Lower lobe of right lung (tissue), 2 donors: ENCODE measurements at regions not wholly inside any gene's neighbourhood (a gene's known extent, or its start where the extent isn't known, plus 50 kb on each side); places are given as distances from the start of the nearest gene placed in this dataset.

Source experiments
- ATAC-seq, 2 donors: fragments of 200-7000 bp; cut with Tn5 transposase; one replicate each; pipeline ENCODE4 v1.9.1; 2020 to 2022; ENCODE audit warnings: mild to moderate bottlenecking in 2 of 2, moderate library complexity in 2 of 2
- DNase-seq: peaks from one replicate; pipeline ENCODE4 v3.0.0-alpha.2; 2020
- H3K27ac ChIP-seq: fragments of 200-600 bp; one replicate; pipeline ENCODE4 v1.8.0; 2022
- H3K27me3 ChIP-seq: fragments of 200-600 bp; one replicate; pipeline ENCODE4 v1.8.0; 2022; ENCODE audit warnings: low read depth
- H3K36me3 ChIP-seq: fragments of 200-600 bp; one replicate; pipeline ENCODE4 v1.8.0; 2022; ENCODE audit warnings: mild to moderate bottlenecking
- H3K4me1 ChIP-seq: fragments of 200-600 bp; one replicate; pipeline ENCODE4 v1.8.0; 2022
- H3K4me3 ChIP-seq: fragments of 200-600 bp; one replicate; pipeline ENCODE4 v1.8.0; 2022; ENCODE audit warnings: mild to moderate bottlenecking
- H3K9me3 ChIP-seq: fragments of 200-600 bp; one replicate; pipeline ENCODE4 v1.8.0; 2022
- CTCF ChIP-seq: fragments of 200-600 bp; IDR thresholded peaks from one replicate; pipeline ENCODE4 v1.8.0; 2022; ENCODE audit warnings: antibody characterized with exemption, mild to moderate bottlenecking
- intact Hi-C: fragments of 100-400 bp; cut with DNase I; formaldehyde crosslinking; loops from one replicate; pipeline ENCODE4 v1.11.0; 2022
- donor health status: DM: no; HTN: yes; CAD: no; lungs with severe emphysema.

GRCh38 chr9:14427419-14427818 lies 113.5 kb upstream of the NFIB start:
- no peaks in the 10 kb centered on the region for H3K9me3 ChIP-seq
- H3K4me3 ChIP-seq: no peak overlapping the region
- DNase-seq: no peak
- intact Hi-C loops: no loop called here
- no peaks in the 10 kb centered on the region for H3K36me3 ChIP-seq
- ATAC-seq: no peak
- no peak for TF ChIP-seq CTCF
- H3K27me3 ChIP-seq: no peaks in the 10 kb centered on the region
- H3K27ac ChIP-seq: no peak overlapping the region
- peaks cover 4% of the 10 kb centered on the region for H3K4me1 ChIP-seq

GRCh38 chr9:14424983-14425382 lies 111.0 kb upstream of the NFIB start:
- H3K9me3 ChIP-seq: no peaks in the 10 kb centered on the region
- no peak for TF ChIP-seq CTCF
- no peak overlapping the region for H3K27ac ChIP-seq
- no peaks in the 10 kb centered on the region for H3K36me3 ChIP-seq
- H3K4me3 ChIP-seq: no peak overlapping the region
- ATAC-seq (peak; percentile 41 to 64), DNase-seq (no peak)
- intact Hi-C loops: no loop called here
- no peaks in the 10 kb centered on the region for H3K27me3 ChIP-seq
- peaks cover 3% of the 10 kb centered on the region for H3K4me1 ChIP-seq

GRCh38 chr9:14424289-14424688 lies 110.3 kb upstream of the NFIB start:
- intact Hi-C loops: no loop called here

GRCh38 chr9:14423815-14424261 lies 109.9 kb upstream of the NFIB start:
- H3K4me3 ChIP-seq: no peak overlapping the region
- H3K4me1 ChIP-seq: peaks cover 3% of the 10 kb centered on the region
- ATAC-seq (no peak), DNase-seq (no peak)
- H3K27ac ChIP-seq: no peak overlapping the region
- intact Hi-C loops: no loop called here
- no peak for TF ChIP-seq CTCF
- H3K27me3 ChIP-seq: no peaks in the 10 kb centered on the region
- no peaks in the 10 kb centered on the region for H3K9me3 ChIP-seq
- H3K36me3 ChIP-seq: no peaks in the 10 kb centered on the region

More at GRCh38 chr9:14424289-14424688, 110.3 kb upstream of the NFIB start:
- H3K27me3 ChIP-seq: no peaks in the 10 kb centered on the region
- H3K4me3 ChIP-seq: no peak overlapping the region
- H3K27ac ChIP-seq: no peak overlapping the region
- H3K36me3 ChIP-seq: no peaks in the 10 kb centered on the region
- H3K4me1 ChIP-seq: peaks cover 3% of the 10 kb centered on the region
- no peak for ATAC-seq
- no peak for DNase-seq
- H3K9me3 ChIP-seq: no peaks in the 10 kb centered on the region
- no peak for TF ChIP-seq CTCF

- intact Hi-C loops: no loop called here
- no peak for TF ChIP-seq CTCF
- H3K27ac ChIP-seq: no peak overlapping the region
Observed at GRCh38 chr9:14421291-14421690, 107.3 kb upstream of the NFIB start.

More at GRCh38 chr9:14421291-14421690, 107.3 kb upstream of the NFIB start:
- Histone ChIP-seq H3K9me3 (no peaks in the 10 kb centered on the region), H3K4me1 (no peaks in the 10 kb centered on the region), H3K27me3 (no peaks in the 10 kb centered on the region), H3K36me3 (no peaks in the 10 kb centered on the region), H3K4me3 (no peak overlapping the region)
- DNase-seq: no peak
- no peak for ATAC-seq
